ENCODE measurements at regions not wholly inside any gene's neighbourhood (a gene's known extent, or its start where the extent isn't known, plus 50 kb on each side); places are given as distances from the start of the nearest gene placed in this dataset.

- H3K36me3 Mint-ChIP-seq (ENCODE audit: low read depth) = no peaks in the 10 kb centered on the region
- H3K27me3 Mint-ChIP-seq (ENCODE audit: low read depth, poor library complexity) = peaks cover 5% of the 10 kb centered on the region
- no peaks in the 10 kb centered on the region for H3K4me1 Mint-ChIP-seq
- DNase-seq = no peak
- no peaks in the 10 kb centered on the region for H3K9me3 Mint-ChIP-seq
- H3K27ac Mint-ChIP-seq = no peak overlapping the region
- H3K4me3 Mint-ChIP-seq = no peak overlapping the region
- TF ChIP-seq CTCF (IDR thresholded peaks at IDR 0.05) = no peak
These were observed 287.5 kb downstream of the GALC start for GRCh38 chr14:87705439-87705896.

- Mint-ChIP-seq H3K4me3 (no peak overlapping the region), H3K9me3 (no peaks in the 10 kb centered on the region), H3K27ac (no peak overlapping the region), H3K4me1 (peaks cover 7% of the 10 kb centered on the region), H3K36me3 (ENCODE audit: low read depth) (no peaks in the 10 kb centered on the region), H3K27me3 (ENCODE audit: low read depth, poor library complexity) (peaks cover 5% of the 10 kb centered on the region)
- DNase-seq = no peak
- no peak for TF ChIP-seq CTCF (IDR thresholded peaks at IDR 0.05)
These were observed 294.5 kb downstream of the GALC start for GRCh38 chr14:87698481-87698880.

- H3K27me3 Mint-ChIP-seq (ENCODE audit: low read depth, poor library complexity) = no peaks in the 10 kb centered on the region
- peaks cover 7% of the 10 kb centered on the region for H3K4me1 Mint-ChIP-seq
- no peaks in the 10 kb centered on the region for H3K9me3 Mint-ChIP-seq
- peak; percentile 4 for DNase-seq
- no peaks in the 10 kb centered on the region for H3K36me3 Mint-ChIP-seq (ENCODE audit: low read depth)
- H3K4me3 Mint-ChIP-seq = no peak overlapping the region
- no peak overlapping the region for H3K27ac Mint-ChIP-seq
- no peak for TF ChIP-seq CTCF (IDR thresholded peaks at IDR 0.05)
These were observed 296.5 kb downstream of the GALC start for GRCh38 chr14:87696485-87696884.

GRCh38 chr14:87691042-87691881 lies 301.7 kb downstream of the GALC start:
- Mint-ChIP-seq H3K27ac (no peak overlapping the region), H3K4me1 (peaks cover 26% of the 10 kb centered on the region), H3K4me3 (no peak overlapping the region), H3K9me3 (no peaks in the 10 kb centered on the region), H3K27me3 (ENCODE audit: low read depth, poor library complexity) (peaks cover 6% of the 10 kb centered on the region), H3K36me3 (ENCODE audit: low read depth) (no peaks in the 10 kb centered on the region)
- TF ChIP-seq CTCF (IDR thresholded peaks at IDR 0.05) = no peak
- no peak for DNase-seq

GRCh38 chr14:87690076-87690613 lies 302.8 kb downstream of the GALC start:
- Mint-ChIP-seq H3K9me3 (no peaks in the 10 kb centered on the region), H3K27me3 (ENCODE audit: low read depth, poor library complexity) (peaks cover 7% of the 10 kb centered on the region), H3K27ac (no peak overlapping the region), H3K4me1 (peaks cover 25% of the 10 kb centered on the region), H3K4me3 (no peak overlapping the region), H3K36me3 (ENCODE audit: low read depth) (no peaks in the 10 kb centered on the region)
- no peak for TF ChIP-seq CTCF (IDR thresholded peaks at IDR 0.05)
- no peak for DNase-seq

Measured in nephron progenitor cell (in vitro differentiated cells).